AG04449 (cell line): ENCODE measurements at regions not wholly inside any gene's neighbourhood (a gene's known extent, or its start where the extent isn't known, plus 50 kb on each side); places are given as distances from the start of the nearest gene placed in this dataset.

Experiments
- CTCF ChIA-PET: fragments of 350-600 bp; formaldehyde crosslinking; extraction: SDS; loops from one replicate; lab custom pipeline; 2021; ENCODE audit warnings: antibody characterized with exemption; lab: Yijun Ruan, JAX
- POLR2A ChIA-PET: fragments of 400-600, 350-600 bp; formaldehyde crosslinking; extraction: SDS; loops from one replicate; lab custom pipeline; 2020; ENCODE audit warnings: antibody characterized with exemption, inconsistent platforms; lab: Yijun Ruan, JAX
- DNase-seq: peaks from one replicate; pipeline ENCODE4 v3.0.0-alpha.2; 2010; ENCODE audit warnings: low read depth, low spot score
- H3K4me3 ChIP-seq: 2 replicates; pipeline ENCODE4 v1.5.1; 2011; ENCODE audit warnings: low read depth, mild to moderate bottlenecking, control low read depth, low read length
- CTCF ChIP-seq: IDR thresholded peaks from one replicate; pipeline ENCODE4 v1.5.1; 2011; ENCODE audit warnings: mild to moderate bottlenecking, moderate library complexity, low read length, control low read depth, inconsistent platforms; ENCODE audit not compliant: insufficient read depth; ENCODE audit errors: missing control alignments

GRCh38 chr5:15020736-15021135 lies 149.2 kb upstream of the ANKH start:
- CTCF ChIA-PET = interaction anchor here (1.0 to 1.9 kb wide), 3 partner anchors 17 to 336 kb away, joined by 3 to 17 read pairs (median 7); no protein-coding TSS in a partner anchor
- POLR2A ChIA-PET = no interaction called here
- no peak for TF ChIP-seq CTCF
- no peak for DNase-seq
- no peak overlapping the region for H3K4me3 ChIP-seq

GRCh38 chr5:15014809-15015208 lies 143.2 kb upstream of the ANKH start:
- DNase-seq = no peak
- ChIA-PET CTCF (interaction anchor here (0.7 to 5.0 kb wide), 17 partner anchors 8 to 981 kb away, joined by 3 to 94 read pairs (median 6); no protein-coding TSS in a partner anchor), POLR2A (no interaction called here)
- H3K4me3 ChIP-seq = 0 out of 2 replicates have a peak overlapping the region, but pooled peaks have one; percentile 2
- TF ChIP-seq CTCF = no peak

GRCh38 chr5:15013654-15014463 lies 142.3 kb upstream of the ANKH start:
- DNase-seq = no peak
- CTCF ChIA-PET = interaction anchor here (0.6 to 5.0 kb wide), 21 partner anchors 11 to 982 kb away, joined by 3 to 94 read pairs (median 5); partner anchors contain the start of gene ANKH

GRCh38 chr5:15012061-15012460 lies 140.5 kb upstream of the ANKH start:
- no peak for TF ChIP-seq CTCF
- DNase-seq = no peak
- POLR2A ChIA-PET = interaction anchor here (0.6 kb wide), 1 partner anchor 139 kb away, joined by 3 read pairs; no protein-coding TSS in a partner anchor
- no peak overlapping the region for H3K4me3 ChIP-seq
- CTCF ChIA-PET = interaction anchor here (1.0 to 5.0 kb wide), 4 partner anchors 8 to 335 kb away, joined by 3 to 94 read pairs (median 11); no protein-coding TSS in a partner anchor

More at GRCh38 chr5:15013654-15014463, 142.3 kb upstream of the ANKH start:
- TF ChIP-seq CTCF = peak; percentile 32
- H3K4me3 ChIP-seq = no peak overlapping the region
- POLR2A ChIA-PET = no interaction called here

GRCh38 chr5:15010936-15011335 lies 139.4 kb upstream of the ANKH start:
- POLR2A ChIA-PET = no interaction called here
- no peak for TF ChIP-seq CTCF
- H3K4me3 ChIP-seq = no peak overlapping the region
- CTCF ChIA-PET = interaction anchor here (1.0 to 13.0 kb wide), 3 partner anchors 16 to 325 kb away, joined by 3 to 332 read pairs (median 45); no protein-coding TSS in a partner anchor
- DNase-seq = no peak

- POLR2A ChIA-PET = no interaction called here
- CTCF ChIA-PET = interaction anchor here (0.7 to 13.0 kb wide), 11 partner anchors 66 to 353 kb away, joined by 3 to 332 read pairs (median 3); no protein-coding TSS in a partner anchor
- DNase-seq = no peak
- no peak overlapping the region for H3K4me3 ChIP-seq
- no peak for TF ChIP-seq CTCF
Observed at GRCh38 chr5:15009420-15009819, 137.8 kb upstream of the ANKH start.
